Esophagus muscularis mucosa (tissue), 4 donors: ENCODE measurements at regions not wholly inside any gene's neighbourhood (a gene's known extent, or its start where the extent isn't known, plus 50 kb on each side); places are given as distances from the start of the nearest gene placed in this dataset.

ENCODE experiments used
- DNase-seq: peaks from one replicate; pipeline ENCODE4 v3.0.0-alpha.2; 2017; ENCODE audit errors: extremely low spot score
- H3K27ac ChIP-seq, 4 donors: fragments of 200-600 bp; sonication (generic); replicated peaks in 1 of 4; 1 replicate in 3 of 4; 2 replicates in 1 of 4; pipeline ENCODE4 v1.5.1; 2016 to 2019; ENCODE audit warnings: mild to moderate bottlenecking in 1 of 4
- H3K27me3 ChIP-seq, 4 donors: fragments of 200-600 bp; sonication (generic); one replicate each; pipeline versions ENCODE4 v1.5.1 to v1.6.0; 2016 to 2019
- H3K36me3 ChIP-seq, 4 donors: fragments of 200-600 bp; sonication (generic); one replicate each; pipeline ENCODE4 v1.5.1; 2016 to 2019
- H3K4me1 ChIP-seq, 4 donors: fragments of 200-600 bp; sonication (generic); one replicate each; pipeline ENCODE4 v1.5.1; 2016 to 2019
- H3K4me3 ChIP-seq, 4 donors: fragments of 200-600 bp; sonication (generic); 1 replicate in 2 of 4; 2 replicates in 2 of 4; pipeline ENCODE4 v1.5.1; 2016 to 2019; ENCODE audit warnings: mild to moderate bottlenecking in 4 of 4, moderate library complexity in 1 of 4
- H3K9me3 ChIP-seq, 4 donors: fragments of 200-600 bp; sonication (generic); 1 replicate in 3 of 4; 2 replicates in 1 of 4; pipeline ENCODE4 v1.5.1; 2016 to 2019
- CTCF ChIP-seq, 3 experiments: fragments of 200-600 bp in 2 of 3; fragments of 450-650 bp in 1 of 3; sonication (generic) in 2 of 3; IDR thresholded peaks; one replicate each; pipeline ENCODE4 v1.5.1; 2017 to 2019; ENCODE audit warnings: antibody characterized with exemption in 3 of 3, mild to moderate bottlenecking in 2 of 3, moderate library complexity in 1 of 3
- EP300 ChIP-seq: sonication (generic); formaldehyde crosslinking; IDR thresholded peaks from one replicate; pipeline ENCODE4 v1.6.1; 2017; ENCODE audit warnings: antibody characterized with exemption
- POLR2A ChIP-seq: fragments of 450-650 bp; IDR thresholded peaks from one replicate; pipeline ENCODE4 v1.6.1; 2017; ENCODE audit warnings: antibody characterized with exemption, moderate library complexity, mild to moderate bottlenecking, low read depth
- POLR2AphosphoS5 ChIP-seq, 2 donors: sonication (generic); formaldehyde crosslinking; IDR thresholded peaks; one replicate each; pipeline ENCODE4 v1.6.1; 2017; ENCODE audit warnings: antibody characterized with exemption in 2 of 2
- WGBS: methylation state at CpG from one replicate; pipeline ENCODE4 v1.1.5; 2018; 5-methylcytosine and 5-hydroxymethylcytosine counted together
- intact Hi-C: fragments of 100-400 bp; cut with DNase I; formaldehyde crosslinking; loops from one replicate; pipeline ENCODE4 v1.15.1; 2023

DNA sequence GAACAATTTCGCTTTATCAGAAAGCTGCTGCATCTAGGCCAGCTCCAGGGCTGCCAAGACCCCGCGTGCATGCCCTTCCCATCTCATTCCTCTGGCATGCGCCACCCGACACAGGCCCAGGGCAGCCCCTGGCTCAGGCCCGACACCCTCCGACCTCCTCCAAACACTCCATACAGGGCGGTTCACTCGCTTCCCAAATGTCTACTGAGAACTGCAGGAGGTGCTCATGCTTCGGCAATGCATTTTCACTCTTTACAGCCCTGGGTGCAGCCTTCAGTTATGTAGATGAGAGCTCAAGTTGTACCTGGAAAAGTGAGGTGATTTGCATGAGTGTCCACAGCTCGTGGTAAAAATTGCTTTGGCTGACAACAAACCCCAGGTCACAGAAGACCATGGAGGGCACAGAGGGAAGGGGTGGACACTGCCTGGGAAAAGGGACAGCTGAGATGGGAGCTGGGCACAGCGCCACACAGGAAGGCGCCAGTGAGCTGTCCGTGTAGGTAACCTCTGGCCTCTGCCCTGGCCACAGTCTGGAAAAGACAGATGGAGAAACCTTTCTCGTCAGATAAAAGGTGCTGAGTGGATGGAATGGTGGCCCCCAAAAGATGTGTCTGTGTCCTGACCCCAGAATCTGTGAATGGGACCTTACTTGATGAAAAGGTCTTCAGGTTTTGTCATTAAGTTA, 1351.9 kb downstream of the BRD1 start:
- DNase-seq, result no peak
- Histone ChIP-seq H3K36me3 (no peaks in the 10 kb centered on the region), H3K4me3 (no peak overlapping the region), H3K27me3 (peaks cover 0 to 42% (median 0%) of the 10 kb centered on the region in 4 donors), H3K27ac (no peak overlapping the region), H3K9me3 (no peaks in the 10 kb centered on the region), H3K4me1 (no peaks in the 10 kb centered on the region)
- 90% methylated on average over 14 of the region's 15 CpGs for WGBS
- TF ChIP-seq POLR2AphosphoS5 (IDR thresholded peaks at IDR 0.05), result no peak
- TF ChIP-seq POLR2A, result no peak
- TF ChIP-seq EP300, result no peak
- TF ChIP-seq CTCF (IDR thresholded peaks at IDR 0.05), result no peak
- intact Hi-C loops, result no loop called here

DNA sequence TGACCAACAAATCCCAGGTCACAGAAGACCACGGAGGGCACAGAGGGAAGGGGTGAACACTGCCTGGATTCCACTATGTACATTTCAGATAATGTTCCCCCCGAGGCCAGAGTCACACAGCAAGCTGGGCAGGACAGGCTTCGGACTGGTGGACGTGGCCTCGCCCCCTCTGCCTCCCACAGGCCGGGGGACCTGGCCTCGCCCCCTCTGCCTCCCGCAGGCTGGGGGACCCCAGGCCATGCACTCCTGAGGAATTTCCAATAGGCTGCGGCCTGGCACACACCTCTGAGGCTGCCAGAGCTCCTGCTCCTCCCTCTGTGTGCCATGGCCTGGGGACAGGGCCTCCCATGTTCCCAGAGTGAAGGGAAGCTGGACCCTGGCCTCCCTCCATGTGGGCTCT, 1352.8 kb downstream of the BRD1 start:
- no peak for DNase-seq
- WGBS, result 66% methylated on average over 3 of the region's 9 CpGs
- Histone ChIP-seq H3K4me3 (no peak overlapping the region), H3K9me3 (no peaks in the 10 kb centered on the region), H3K4me1 (no peaks in the 10 kb centered on the region), H3K27ac (no peak overlapping the region), H3K27me3 (peaks cover 0 to 42% (median 0%) of the 10 kb centered on the region in 4 donors), H3K36me3 (no peaks in the 10 kb centered on the region)
- intact Hi-C loops, result no loop called here
- TF ChIP-seq EP300 (no peak), CTCF (IDR thresholded peaks at IDR 0.05) (no peak), POLR2A (no peak), POLR2AphosphoS5 (IDR thresholded peaks at IDR 0.05) (no peak)

- H3K4me1 ChIP-seq, result no peaks in the 10 kb centered on the region
- no peak overlapping the region for H3K4me3 ChIP-seq
- H3K27ac ChIP-seq, result no peak overlapping the region
- no peaks in the 10 kb centered on the region for H3K36me3 ChIP-seq
- DNase-seq, result no peak
- 78% methylated on average over 7 of the region's 7 CpGs for WGBS
- no peak for TF ChIP-seq POLR2A
- TF ChIP-seq CTCF (IDR thresholded peaks at IDR 0.05), result no peak
- no peak for TF ChIP-seq EP300
- H3K9me3 ChIP-seq, result no peaks in the 10 kb centered on the region
- H3K27me3 ChIP-seq, result peaks cover 0 to 33% (median 0%) of the 10 kb centered on the region in 4 donors
- intact Hi-C loops, result no loop called here
These were observed 1354.5 kb downstream of the BRD1 start for GRCh38 chr22:48473202-48473601.

DNA sequence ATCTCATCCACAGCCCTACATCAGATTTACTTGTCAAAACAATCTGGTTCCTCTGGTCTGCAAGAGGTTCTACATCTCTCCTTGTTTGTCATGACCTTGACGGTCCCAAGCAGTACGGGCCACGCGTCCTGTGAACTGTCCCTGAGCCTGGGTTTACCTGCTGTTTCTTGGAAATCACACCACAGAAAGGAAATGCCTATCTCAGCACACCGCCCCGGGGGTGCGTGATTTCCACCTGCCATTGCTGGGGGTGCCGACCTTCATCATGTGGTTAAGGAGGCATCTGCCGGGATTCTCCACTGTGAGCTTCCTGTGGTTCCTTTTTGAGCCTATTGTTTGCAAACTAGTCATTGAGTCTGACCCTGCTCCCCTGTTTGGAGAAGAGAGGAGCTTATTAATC, 1363.4 kb downstream of the BRD1 start:
- TF ChIP-seq CTCF (IDR thresholded peaks at IDR 0.05) (no peak), EP300 (no peak), POLR2A (no peak), POLR2AphosphoS5 (IDR thresholded peaks at IDR 0.05) (no peak)
- WGBS, result 58% methylated on average over 9 of the region's 9 CpGs
- no peak for DNase-seq
- Histone ChIP-seq H3K27ac (no peak overlapping the region), H3K4me1 (no peaks in the 10 kb centered on the region), H3K36me3 (no peaks in the 10 kb centered on the region), H3K4me3 (no peak overlapping the region), H3K9me3 (no peaks in the 10 kb centered on the region), H3K27me3 (peaks cover 0 to 48% (median 0%) of the 10 kb centered on the region in 4 donors)
- intact Hi-C loops, result no loop called here
